SU-DHL-6 (cell line): ENCODE measurements at regions not wholly inside any gene's neighbourhood (a gene's known extent, or its start where the extent isn't known, plus 50 kb on each side); places are given as distances from the start of the nearest gene placed in this dataset.

ENCODE experiments used
- H2AFZ ChIP-seq: fragments of 200-600 bp; sonication (generic); 2 replicates; pipeline ENCODE4 v1.6.1; 2014; ENCODE audit warnings: low read depth, mild to moderate bottlenecking, moderate library complexity, mixed read lengths, antibody characterized with exemption, low read length; ENCODE audit not compliant: severe bottlenecking
- H3F3A ChIP-seq: fragments of 200-600 bp; shearing (Covaris generic); 2 replicates; pipeline ENCODE4 v1.6.0; 2016; ENCODE audit warnings: antibody characterized with exemption, mild to moderate bottlenecking; ENCODE audit not compliant: insufficient read depth
- H3K27ac ChIP-seq: fragments of 200-600 bp; sonication (generic); 2 replicates; pipeline ENCODE4 v1.5.1; 2016; ENCODE audit warnings: low read depth, mild to moderate bottlenecking, low read length, moderate library complexity, mixed read lengths
- H3K27me3 ChIP-seq: fragments of 200-600 bp; sonication (generic), shearing (Covaris generic); 2 replicates; pipeline ENCODE4 v1.6.0; 2014; ENCODE audit warnings: mild to moderate bottlenecking, low read length
- H3K36me3 ChIP-seq: fragments of 200-600 bp; sonication (generic); 2 replicates; pipeline ENCODE4 v1.6.1; 2014; ENCODE audit warnings: mild to moderate bottlenecking, low read length, mixed read lengths
- H3K4me2 ChIP-seq: fragments of 300-600, 200-600 bp; shearing (Covaris generic), sonication (generic); 2 replicates; pipeline ENCODE4 v1.6.0; 2014; ENCODE audit warnings: low read length, low read depth, mild to moderate bottlenecking; ENCODE audit not compliant: poor library complexity, severe bottlenecking
- H3K4me3 ChIP-seq: fragments of 200-600 bp; sonication (generic); 2 replicates; pipeline ENCODE4 v1.5.1; 2014; ENCODE audit warnings: antibody characterized with exemption, low read length, mild to moderate bottlenecking, mixed read lengths; ENCODE audit not compliant: insufficient read depth, poor library complexity, severe bottlenecking
- H3K79me2 ChIP-seq: fragments of 200-600 bp; sonication (generic); 2 replicates; pipeline ENCODE4 v1.6.1; 2014; ENCODE audit warnings: mild to moderate bottlenecking, low read length, moderate library complexity; ENCODE audit not compliant: insufficient read depth
- H3K9ac ChIP-seq: fragments of 200-600 bp; sonication (generic); 2 replicates; pipeline ENCODE4 v1.7.0; 2014; ENCODE audit warnings: mild to moderate bottlenecking, low read length
- H3K9me2 ChIP-seq: fragments of 200-600 bp; sonication (generic); replicated peaks from 2 replicates; pipeline ENCODE4 v1.6.1; 2014; ENCODE audit warnings: low read length; ENCODE audit not compliant: insufficient read depth
- H3K9me3 ChIP-seq: fragments of 200-600 bp; sonication (generic); 2 replicates; pipeline ENCODE4 v1.6.1; 2014; ENCODE audit warnings: low read length, mixed read lengths; ENCODE audit not compliant: insufficient read depth
- H4K20me1 ChIP-seq: fragments of 200-600 bp; sonication (generic); 2 replicates; pipeline ENCODE4 v1.6.1; 2014; ENCODE audit warnings: low read depth, mild to moderate bottlenecking, antibody characterized with exemption, low read length, moderate library complexity, mixed read lengths
- CTCF ChIP-seq: fragments of 200-600 bp; sonication (generic); IDR thresholded peaks from one replicate; pipeline ENCODE4 v1.5.1; 2017; ENCODE audit warnings: antibody characterized with exemption, mild to moderate bottlenecking, low read length, moderate library complexity; ENCODE audit not compliant: insufficient read depth, poor library complexity, severe bottlenecking
- EZH2phosphoT487 ChIP-seq: fragments of 200-600 bp; sonication (generic), shearing (Covaris generic); conservative IDR thresholded peaks from 2 replicates; pipeline ENCODE4 v1.6.1; 2018; ENCODE audit warnings: mild to moderate bottlenecking, antibody characterized with exemption, low read length, moderate library complexity, mixed read lengths

DNA sequence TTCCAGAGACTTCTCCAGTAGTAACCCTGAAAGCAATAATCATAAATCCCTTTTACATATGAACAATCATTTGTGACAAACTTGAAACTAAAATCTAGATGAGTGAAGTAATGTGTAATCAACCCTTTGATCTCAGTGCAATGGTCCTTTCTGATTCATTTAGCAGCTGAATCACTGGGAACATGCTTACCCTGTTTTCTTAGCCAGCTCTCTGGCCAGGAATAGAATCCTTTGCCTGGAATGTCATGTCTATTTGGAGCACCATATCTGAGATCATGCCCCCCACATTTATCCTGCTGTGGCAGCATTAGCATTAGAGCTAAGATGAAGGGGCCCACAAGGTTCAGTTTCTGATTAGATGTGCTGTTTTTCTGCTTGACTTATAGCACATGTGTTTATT is 309.8 kb downstream of the OXSM start:
- Histone ChIP-seq H3K27ac (no peak overlapping the region), H3K4me2 (no peak overlapping the region), H3F3A (no peaks in the 10 kb centered on the region), H3K9me3 (no peaks in the 10 kb centered on the region), H3K36me3 (no peaks in the 10 kb centered on the region), H3K4me3 (no peak overlapping the region), H3K27me3 (no peaks in the 10 kb centered on the region), H2AFZ (no peak overlapping the region), H3K9ac (no peak overlapping the region), H4K20me1 (no peaks in the 10 kb centered on the region), H3K79me2 (no peaks in the 10 kb centered on the region), H3K9me2 (no peaks in the 10 kb centered on the region)
- TF ChIP-seq CTCF (no peak), EZH2phosphoT487 (no peak)

GRCh38 chr3:26100176-26100575 is 310.3 kb downstream of the OXSM start:
- Histone ChIP-seq H3K36me3 (no peaks in the 10 kb centered on the region), H3F3A (no peaks in the 10 kb centered on the region), H3K4me2 (no peak overlapping the region), H3K9ac (no peak overlapping the region), H3K27me3 (no peaks in the 10 kb centered on the region), H3K9me2 (no peaks in the 10 kb centered on the region), H2AFZ (no peak overlapping the region), H3K79me2 (no peaks in the 10 kb centered on the region), H4K20me1 (no peaks in the 10 kb centered on the region), H3K9me3 (no peaks in the 10 kb centered on the region), H3K27ac (no peak overlapping the region), H3K4me3 (no peak overlapping the region)
- TF ChIP-seq EZH2phosphoT487 = no peak
- no peak for TF ChIP-seq CTCF

DNA sequence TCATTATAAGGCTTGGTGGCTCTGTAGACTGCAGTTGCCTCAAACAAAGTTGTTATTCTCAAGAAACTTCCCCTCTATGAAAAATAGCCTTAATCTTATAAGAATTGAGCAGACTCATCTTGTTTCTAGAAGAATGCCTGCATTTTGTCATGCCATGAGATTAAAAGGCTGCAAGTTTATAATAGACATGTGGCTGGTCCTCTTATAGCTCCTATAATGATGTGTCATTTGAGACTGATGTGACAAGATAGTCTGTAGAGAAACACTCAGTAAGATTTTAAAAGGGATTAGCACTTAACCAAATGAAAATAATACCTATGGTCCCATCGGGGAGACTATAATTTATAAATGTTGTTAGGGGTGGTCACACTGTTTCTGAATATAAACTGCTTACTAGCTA is 312.5 kb downstream of the OXSM start:
- Histone ChIP-seq H3K27me3 (no peaks in the 10 kb centered on the region), H3K4me2 (no peak overlapping the region), H2AFZ (no peak overlapping the region), H3K9ac (no peak overlapping the region), H3F3A (no peaks in the 10 kb centered on the region), H3K36me3 (no peaks in the 10 kb centered on the region), H3K4me3 (no peak overlapping the region), H3K9me3 (no peaks in the 10 kb centered on the region), H3K27ac (no peak overlapping the region), H4K20me1 (no peaks in the 10 kb centered on the region), H3K79me2 (no peaks in the 10 kb centered on the region), H3K9me2 (no peaks in the 10 kb centered on the region)
- TF ChIP-seq EZH2phosphoT487 (no peak), CTCF (no peak)

GRCh38 chr3:26104851-26105251 is 315.0 kb downstream of the OXSM start:
- no peak for TF ChIP-seq CTCF
- TF ChIP-seq EZH2phosphoT487 = no peak
- Histone ChIP-seq H3K4me2 (no peak overlapping the region), H3K9ac (no peak overlapping the region)

More at GRCh38 chr3:26104851-26105251, 315.0 kb downstream of the OXSM start:
- Histone ChIP-seq H3K36me3 (no peaks in the 10 kb centered on the region), H4K20me1 (no peaks in the 10 kb centered on the region), H3K79me2 (no peaks in the 10 kb centered on the region), H2AFZ (no peak overlapping the region), H3K9me3 (no peaks in the 10 kb centered on the region), H3K27ac (no peak overlapping the region), H3F3A (no peaks in the 10 kb centered on the region), H3K9me2 (no peaks in the 10 kb centered on the region), H3K27me3 (no peaks in the 10 kb centered on the region), H3K4me3 (no peak overlapping the region)
